ENCODE measurements at regions not wholly inside any gene's neighbourhood (a gene's known extent, or its start where the extent isn't known, plus 50 kb on each side); places are given as distances from the start of the nearest gene placed in this dataset.

GRCh38 chr2:41886145-41886664 is 161.6 kb upstream of the PKDCC start:
- TF ChIP-seq CTCF (IDR thresholded peaks at IDR 0.05; ENCODE audit: insufficient read depth, low read depth, low read length, missing control alignments): no peak
- DNase-seq (ENCODE audit: low read depth): no peak
- H3K4me3 ChIP-seq (ENCODE audit: low read depth, low read length): no peak overlapping the region

- no peak overlapping the region for H3K4me3 ChIP-seq (ENCODE audit: low read depth, low read length)
- TF ChIP-seq CTCF (IDR thresholded peaks at IDR 0.05; ENCODE audit: insufficient read depth, low read depth, low read length, missing control alignments): no peak
- no peak for DNase-seq (ENCODE audit: low read depth)
Measured at GRCh38 chr2:41886757-41887156, 161.1 kb upstream of the PKDCC start.

GRCh38 chr2:41890341-41890740 is 157.5 kb upstream of the PKDCC start:
- TF ChIP-seq CTCF (IDR thresholded peaks at IDR 0.05; ENCODE audit: insufficient read depth, low read depth, low read length, missing control alignments): no peak
- H3K4me3 ChIP-seq (ENCODE audit: low read depth, low read length): no peak overlapping the region
- DNase-seq (ENCODE audit: low read depth): no peak

- no peak for TF ChIP-seq CTCF (IDR thresholded peaks at IDR 0.05; ENCODE audit: insufficient read depth, low read depth, low read length, missing control alignments)
- no peak for DNase-seq (ENCODE audit: low read depth)
- H3K4me3 ChIP-seq (ENCODE audit: low read depth, low read length): no peak overlapping the region
Measured at GRCh38 chr2:41892476-41892875, 155.3 kb upstream of the PKDCC start.

- TF ChIP-seq CTCF (IDR thresholded peaks at IDR 0.05; ENCODE audit: insufficient read depth, low read depth, low read length, missing control alignments): no peak
- H3K4me3 ChIP-seq (ENCODE audit: low read depth, low read length): no peak overlapping the region
- no peak for DNase-seq (ENCODE audit: low read depth)
Measured at GRCh38 chr2:41894563-41895333, 153.1 kb upstream of the PKDCC start.

- no peak overlapping the region for H3K4me3 ChIP-seq (ENCODE audit: low read depth, low read length)
- no peak for DNase-seq (ENCODE audit: low read depth)
- no peak for TF ChIP-seq CTCF (IDR thresholded peaks at IDR 0.05; ENCODE audit: insufficient read depth, low read depth, low read length, missing control alignments)
Measured at GRCh38 chr2:41895334-41895664, 152.5 kb upstream of the PKDCC start.

Data from GM12865 (cell line).